ENCODE measurements at regions not wholly inside any gene's neighbourhood (a gene's known extent, or its start where the extent isn't known, plus 50 kb on each side); places are given as distances from the start of the nearest gene placed in this dataset.

GRCh38 chr2:59720296-59720866, 833.1 kb downstream of the BCL11A start:
- TF ChIP-seq REST (IDR thresholded peaks at IDR 0.05; ENCODE audit: insufficient replicate concordance, low read depth), result no peak
- no peak for TF ChIP-seq CTCF (IDR thresholded peaks at IDR 0.05; ENCODE audit: insufficient read depth, low read length)
- TF ChIP-seq GABPA (IDR thresholded peaks at IDR 0.05; ENCODE audit: low read depth), result no peak
- no peak for TF ChIP-seq POLR2AphosphoS5 (IDR thresholded peaks at IDR 0.05; ENCODE audit: low read depth)

All from HL-60 (cell line).